GM21526 (cell line): ENCODE measurements at regions not wholly inside any gene's neighbourhood (a gene's known extent, or its start where the extent isn't known, plus 50 kb on each side); places are given as distances from the start of the nearest gene placed in this dataset.

Experiments used
- ATAC-seq: cut with Tn5 transposase; IDR thresholded peaks from one replicate; pipeline ENCODE4 v1.9.1; 2021; ENCODE audit warnings: moderate library complexity; ENCODE audit not compliant: unreplicated experiment, low FRiP score

DNA sequence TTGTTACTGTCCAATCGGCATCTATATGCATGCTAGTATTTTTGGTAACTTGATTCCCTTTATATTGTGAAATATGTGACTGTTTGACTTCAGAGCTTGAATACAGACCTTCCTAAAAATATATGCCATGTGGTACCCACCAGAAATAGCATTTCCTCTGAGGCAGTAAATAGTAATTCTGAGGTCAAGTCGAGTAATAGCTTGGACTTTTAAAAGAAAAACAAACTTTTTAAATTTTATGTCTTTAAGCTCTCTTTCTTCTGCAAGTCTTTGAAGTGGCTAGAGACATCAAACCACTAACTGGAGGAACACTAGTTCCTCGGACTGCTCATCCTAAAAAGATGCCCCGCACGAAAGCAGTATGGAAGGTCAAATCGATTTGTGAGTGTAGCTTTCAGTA lies 396.8 kb upstream of the SLC14A2 start:
- ATAC-seq = no peak

DNA sequence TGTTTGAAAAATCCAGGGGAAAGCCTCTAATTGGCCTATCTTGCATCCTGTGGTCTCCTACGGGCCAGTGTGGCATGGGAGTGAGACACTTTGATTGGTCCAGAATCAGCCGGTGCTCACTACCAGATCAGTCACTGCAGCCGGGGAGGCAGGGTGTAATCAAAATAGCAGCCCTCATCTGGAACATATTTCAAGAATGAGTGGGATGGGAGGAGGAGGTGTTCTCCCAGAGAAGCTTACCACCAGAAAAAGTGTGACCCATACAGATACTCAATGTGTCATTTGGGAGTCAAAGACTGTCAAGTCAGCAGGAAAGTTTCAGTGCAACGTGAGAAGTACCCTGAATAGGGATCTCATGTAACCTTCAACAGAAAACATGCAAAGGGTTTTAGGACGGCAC lies 393.9 kb upstream of the SLC14A2 start:
- ATAC-seq = no peak

DNA sequence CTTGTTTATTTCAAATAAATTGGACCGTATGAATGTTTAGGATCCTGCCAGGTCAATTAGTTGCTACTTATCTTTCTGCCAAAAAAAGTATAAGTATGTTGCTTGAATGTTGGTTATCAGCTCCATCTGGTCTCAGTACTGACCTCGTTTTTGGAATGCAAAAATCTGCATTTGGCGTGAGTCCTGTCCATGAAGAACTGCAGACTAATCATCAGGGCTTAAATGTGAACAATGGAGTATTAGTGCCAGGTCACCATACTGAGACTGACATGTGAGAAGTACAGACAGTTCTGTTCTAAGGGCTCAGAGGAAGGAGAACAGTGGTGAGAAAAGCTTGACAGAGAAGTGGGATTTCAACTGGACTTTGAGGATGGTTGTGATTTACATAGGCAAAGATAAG lies 393.1 kb upstream of the SLC14A2 start:
- ATAC-seq = no peak

DNA sequence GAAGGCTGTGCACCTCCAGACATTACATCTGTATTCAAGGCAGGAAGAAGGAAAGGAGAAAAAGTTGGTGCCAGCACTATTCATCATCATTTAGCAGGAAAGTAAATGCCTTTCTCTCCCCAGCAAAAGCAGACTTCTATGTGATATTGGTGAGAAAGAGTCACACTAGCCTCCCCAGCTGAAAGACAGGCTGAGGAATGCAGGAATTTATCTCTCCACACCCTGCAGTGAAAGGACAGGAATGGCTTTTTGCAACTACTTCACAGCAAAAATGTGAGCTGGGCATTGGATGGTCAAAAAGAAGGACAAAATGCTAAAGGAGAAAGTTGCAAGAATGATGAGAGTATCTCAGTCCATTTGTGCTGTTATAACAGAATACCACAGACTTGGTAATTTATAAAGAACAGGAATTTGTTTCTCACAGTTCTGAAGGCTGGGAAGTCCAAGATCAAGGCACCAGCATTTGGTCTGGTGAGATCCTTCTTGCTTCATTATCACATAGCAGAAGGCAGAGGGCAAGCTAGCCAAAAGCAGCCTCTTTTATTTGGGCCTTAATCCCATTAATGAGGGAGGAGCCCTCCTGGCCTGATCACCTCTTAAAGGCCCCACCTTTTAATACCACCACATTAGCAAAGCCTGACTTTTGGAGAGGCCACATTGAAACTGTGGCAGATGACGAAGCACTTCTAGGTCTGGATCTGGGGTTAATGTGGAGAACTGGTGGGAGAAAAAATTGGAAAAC lies 388.1 kb upstream of the SLC14A2 start:
- no peak for ATAC-seq

DNA sequence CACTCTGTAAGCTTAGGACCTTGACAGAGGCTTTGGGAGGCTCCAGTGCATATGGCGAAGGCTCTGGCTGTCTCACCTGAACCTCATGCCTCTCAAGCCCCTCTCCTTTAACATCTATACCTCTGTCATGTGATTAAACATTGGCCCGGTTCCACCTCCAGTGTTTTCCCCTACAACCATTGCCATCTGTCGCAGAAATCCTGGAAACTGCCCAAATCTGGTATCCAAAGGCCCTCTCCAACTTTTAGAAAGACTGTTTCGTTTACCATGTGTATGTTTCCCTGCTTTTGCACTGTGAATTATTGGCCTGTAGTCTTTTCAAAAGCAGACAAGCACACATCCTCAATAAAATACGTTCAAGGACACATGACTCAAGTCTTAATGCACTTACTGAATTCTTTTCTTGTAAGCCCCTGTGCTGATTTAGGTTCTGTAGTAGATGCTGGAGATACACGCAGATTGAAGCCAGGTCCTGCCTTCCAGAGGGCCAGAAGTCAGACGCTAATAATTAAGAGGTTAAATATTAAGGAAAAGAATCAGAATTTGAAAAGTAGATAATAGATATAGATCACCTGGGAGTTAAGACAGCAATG lies 386.4 kb upstream of the SLC14A2 start:
- ATAC-seq = no peak

DNA sequence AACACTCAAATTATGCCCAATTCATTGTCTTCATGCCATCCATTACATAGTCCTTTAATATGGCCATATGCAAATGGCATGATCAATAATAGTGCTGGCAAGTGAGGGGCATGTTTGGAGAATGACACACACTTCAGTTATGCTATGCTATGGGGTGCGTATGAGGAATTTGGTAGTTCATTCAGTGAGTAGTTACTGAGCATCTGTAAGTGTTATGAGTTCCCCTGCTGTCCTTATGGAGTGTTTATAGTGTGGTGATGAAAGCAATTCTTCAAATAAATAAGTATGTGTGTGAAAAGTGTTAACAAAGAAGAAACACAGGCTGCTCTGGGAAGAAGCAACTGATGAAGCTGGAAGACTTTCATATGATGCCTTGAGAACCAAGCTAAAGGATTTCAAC lies 383.7 kb upstream of the SLC14A2 start:
- ATAC-seq = no peak

DNA sequence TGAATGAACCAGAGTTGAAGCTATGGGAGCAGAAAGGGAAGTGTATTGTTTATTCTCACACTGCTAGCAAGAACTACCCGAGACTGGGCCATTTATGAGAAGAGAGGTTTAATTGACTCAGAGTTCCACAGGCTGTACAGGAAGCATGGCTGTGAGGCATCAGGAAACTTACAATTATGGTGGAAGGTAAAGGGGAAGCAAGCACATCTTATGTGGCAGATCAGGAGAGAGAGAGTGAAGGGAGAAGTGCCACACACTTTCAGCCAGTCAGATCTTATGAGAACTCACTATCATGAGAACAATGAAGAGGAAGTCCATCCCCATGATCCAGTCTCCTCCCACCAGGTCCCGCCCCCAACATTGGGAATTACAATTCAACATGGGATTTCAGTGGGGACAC lies 383.2 kb upstream of the SLC14A2 start:
- no peak for ATAC-seq

DNA sequence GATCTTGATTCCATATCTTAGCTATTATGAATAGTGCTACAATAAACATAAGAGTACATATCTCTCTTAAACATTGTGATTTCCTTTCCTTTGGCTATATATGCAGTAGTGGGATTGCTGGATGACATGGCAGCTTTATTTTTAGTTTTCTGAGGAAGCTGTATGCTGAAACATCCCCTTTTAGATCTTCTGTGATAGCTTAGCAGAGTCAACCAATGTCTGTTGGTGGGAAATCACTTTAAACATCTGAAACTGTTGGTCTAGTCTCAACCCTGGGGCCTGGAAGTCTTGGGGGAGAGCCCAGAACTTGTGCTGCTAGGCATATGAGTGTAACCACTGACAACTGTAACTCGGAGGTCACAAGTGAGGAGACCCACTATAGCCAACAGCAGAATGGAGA lies 378.6 kb upstream of the SLC14A2 start:
- ATAC-seq = no peak

DNA sequence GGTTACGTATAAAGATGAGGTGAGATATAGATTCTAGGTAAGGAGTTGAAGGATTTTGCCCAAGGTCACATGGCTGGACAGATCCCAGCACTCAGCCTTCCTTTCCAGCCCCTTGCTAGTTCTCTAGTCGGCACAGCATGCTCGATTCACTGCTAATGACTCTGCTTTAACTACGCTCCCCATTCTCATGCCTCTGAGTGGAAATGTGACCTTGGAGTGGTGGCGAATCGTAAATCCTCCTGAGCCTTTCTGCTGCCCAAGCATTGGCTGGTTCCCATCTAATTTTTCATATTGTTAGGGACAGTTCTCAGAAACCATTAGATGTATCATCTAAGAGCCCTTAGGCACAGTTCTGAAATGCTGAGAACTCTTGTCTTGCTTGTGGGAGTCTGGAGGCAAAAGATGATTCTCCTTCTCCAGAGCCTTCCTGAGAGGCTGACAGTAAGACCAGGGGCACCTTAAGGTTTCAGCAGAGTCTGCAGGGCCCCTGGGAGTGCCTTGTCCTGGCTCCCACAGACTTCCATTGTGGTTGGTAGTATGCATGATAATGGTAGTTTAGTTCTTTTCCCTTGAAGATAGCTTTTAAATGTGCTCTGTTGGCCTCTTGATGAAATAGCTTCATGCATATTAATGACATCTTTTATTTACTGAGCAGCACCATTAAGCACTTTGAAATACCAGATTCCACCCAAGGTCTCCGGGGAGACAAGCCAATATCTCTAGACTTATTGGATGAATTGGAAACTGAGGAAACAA lies 377.8 kb upstream of the SLC14A2 start:
- ATAC-seq = no peak

DNA sequence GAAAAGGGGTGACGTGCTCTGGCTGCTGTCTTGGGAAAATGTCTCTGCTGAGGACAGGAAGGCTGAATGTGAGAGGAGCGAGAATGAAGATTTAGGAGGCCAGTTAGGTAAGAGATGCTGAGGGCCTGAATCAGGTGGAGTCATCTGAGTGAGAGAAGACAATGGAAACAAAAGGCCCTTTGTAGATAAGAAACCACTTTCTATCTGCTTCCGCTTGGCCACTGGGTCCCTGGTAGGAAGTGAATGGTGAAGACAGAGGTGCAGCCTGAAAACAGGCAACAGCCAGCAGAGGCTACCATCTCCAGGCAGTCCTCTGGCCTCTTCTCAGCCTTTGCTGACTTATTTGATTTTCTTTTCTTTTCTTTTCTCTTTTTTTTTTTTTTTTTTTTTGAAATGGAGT lies 374.0 kb upstream of the SLC14A2 start:
- ATAC-seq = no peak

DNA sequence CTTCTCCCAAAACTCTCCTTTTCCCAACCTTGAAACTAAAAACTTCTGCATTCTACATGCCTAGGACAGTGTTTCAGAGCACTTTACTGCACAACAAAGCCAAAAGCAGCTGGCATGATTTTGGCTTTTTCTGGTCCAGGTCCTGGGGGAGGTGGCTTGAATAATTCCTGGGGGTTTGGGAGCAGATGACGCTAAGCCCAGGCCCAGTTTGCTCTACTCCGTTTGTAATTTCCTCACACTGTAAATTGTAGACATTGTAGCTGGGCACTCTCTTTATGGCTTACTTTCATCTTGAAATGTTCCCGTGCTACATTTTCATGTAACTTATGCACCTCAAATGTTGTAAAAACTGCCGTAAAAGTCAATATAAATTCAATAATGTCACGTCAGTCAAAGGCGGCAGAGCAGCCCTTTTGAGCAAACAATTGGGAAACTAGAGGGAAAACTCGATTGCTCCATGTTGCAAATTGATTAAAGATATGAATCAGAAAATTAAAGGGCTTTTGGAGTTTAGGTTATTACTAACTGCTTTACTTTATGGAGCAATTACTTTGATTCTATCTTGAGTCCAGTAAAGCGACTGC lies 373.2 kb upstream of the SLC14A2 start:
- no peak for ATAC-seq

DNA sequence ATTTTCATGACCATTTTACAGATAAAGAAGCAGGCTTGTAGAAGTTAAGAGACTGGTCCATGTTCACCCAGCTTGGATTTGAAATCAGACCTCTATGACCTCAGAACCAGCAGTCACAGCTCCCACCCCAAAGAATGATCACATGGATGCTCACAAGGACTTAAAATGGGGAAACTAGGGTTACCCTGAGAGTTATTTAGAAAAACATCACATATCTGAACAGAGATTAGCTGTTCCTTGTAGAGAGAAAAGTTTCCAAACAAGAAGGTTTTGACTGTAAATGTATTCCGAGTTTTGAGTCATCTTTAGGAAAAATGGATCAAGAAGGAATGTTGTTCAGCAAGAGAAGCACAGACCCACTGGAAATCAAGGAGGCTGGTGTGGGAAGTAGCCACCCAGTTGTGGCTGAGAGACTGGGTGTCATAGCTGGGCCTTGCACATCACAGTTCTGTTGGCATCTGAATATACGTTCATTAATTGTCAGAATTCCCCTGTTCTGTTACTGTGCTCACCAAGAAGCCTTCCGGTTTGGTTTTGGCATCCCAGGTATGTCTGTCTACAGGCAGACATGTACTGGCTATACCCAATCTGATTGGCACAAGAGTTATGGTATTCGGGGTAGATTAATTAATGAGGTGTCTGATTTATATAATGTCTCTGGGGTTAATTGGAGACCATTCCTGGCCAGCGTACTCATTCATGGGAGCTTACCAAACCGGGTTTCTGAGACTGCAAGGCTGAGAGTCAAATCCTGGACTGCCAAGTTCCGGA lies 371.8 kb upstream of the SLC14A2 start:
- ATAC-seq = no peak

DNA sequence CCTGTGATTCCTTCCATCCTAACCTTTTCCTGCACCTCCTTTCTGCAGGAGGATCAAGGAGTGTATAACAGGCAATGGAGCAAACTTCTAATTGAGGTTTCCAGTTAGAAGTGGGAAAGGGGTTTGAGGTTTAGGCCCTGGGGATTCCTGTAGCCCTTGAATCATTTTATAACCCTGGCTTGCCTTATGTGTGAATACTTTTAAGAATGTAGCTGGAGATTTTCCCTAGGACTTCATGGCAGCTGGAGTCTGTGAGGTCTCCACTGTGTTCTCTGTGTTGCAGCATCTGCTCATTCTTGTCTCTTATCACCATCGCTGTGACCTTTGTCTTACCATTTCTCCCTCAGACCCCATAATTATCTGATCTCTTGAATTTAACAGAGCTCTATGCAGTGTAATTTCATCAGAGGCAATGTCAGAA lies 370.2 kb upstream of the SLC14A2 start:
- no peak for ATAC-seq

DNA sequence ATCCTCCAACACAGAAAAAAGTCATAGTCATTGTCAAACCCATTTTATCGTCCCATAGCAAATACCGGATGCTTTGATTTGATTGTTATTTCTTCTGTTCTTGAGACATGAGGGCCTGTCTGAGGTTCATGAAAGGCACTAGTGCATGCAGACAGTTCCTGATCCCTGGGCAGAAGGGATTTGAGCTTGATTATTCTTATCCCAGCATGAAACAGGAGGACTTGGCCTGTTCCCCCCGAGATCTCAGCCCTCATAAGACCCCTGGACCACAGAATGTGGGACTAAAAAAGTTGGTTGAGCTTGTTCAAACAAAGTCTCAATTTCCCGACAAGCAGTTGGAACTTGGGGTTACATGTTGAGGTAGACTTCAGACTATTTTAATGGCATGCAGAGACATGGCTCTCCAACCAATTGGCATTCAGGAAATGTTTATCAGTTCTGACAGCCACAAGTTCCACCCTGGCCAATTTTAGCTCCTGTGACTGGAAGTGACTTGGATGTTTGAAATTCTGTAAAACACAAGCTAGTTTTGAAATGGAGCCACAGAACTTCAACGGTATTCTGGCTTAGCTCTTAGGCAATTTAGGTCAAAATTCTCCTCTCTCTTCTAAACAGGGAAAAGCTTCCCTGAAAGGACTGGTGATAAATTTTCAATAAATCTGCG lies 366.9 kb upstream of the SLC14A2 start:
- no peak for ATAC-seq

DNA sequence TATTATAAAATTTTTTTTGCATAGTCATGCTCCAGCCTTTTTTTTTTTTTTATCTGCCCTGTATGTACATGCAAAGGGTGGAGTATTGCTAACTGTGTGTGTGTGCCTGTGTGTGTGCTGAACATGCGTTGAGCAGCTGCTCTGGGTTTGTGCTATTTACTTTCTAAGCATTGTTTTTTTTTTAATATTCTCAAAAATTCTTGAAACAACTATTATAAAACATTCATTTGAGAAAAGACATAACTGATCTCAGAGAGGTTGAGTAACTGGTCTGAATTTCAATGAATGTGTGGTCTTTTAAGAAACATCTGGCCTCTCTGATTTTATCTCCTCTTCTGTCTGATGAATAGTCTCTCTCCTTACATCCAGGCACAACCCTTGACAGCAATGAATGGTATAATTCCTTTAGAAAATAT lies 366.0 kb upstream of the SLC14A2 start:
- no peak for ATAC-seq

DNA sequence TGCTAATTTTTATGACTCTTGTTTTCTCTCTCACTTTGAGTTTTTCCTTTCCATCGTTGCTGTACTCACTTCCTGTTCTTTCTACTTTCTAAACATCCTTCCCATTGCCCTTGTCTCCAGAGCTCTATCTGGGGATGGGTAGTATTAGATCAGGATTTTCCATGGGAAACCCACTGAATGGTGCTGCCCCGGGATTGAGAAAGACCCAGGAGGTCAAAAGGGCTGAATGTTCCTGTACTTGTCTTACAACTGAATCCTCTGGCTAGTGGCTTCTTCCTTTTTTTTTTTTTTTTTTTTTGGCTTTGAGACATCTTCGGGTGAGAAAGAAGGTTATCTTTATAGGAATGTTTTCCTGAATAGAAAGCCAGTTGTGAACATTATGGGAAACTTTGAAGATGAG lies 364.8 kb upstream of the SLC14A2 start:
- ATAC-seq = no peak

DNA sequence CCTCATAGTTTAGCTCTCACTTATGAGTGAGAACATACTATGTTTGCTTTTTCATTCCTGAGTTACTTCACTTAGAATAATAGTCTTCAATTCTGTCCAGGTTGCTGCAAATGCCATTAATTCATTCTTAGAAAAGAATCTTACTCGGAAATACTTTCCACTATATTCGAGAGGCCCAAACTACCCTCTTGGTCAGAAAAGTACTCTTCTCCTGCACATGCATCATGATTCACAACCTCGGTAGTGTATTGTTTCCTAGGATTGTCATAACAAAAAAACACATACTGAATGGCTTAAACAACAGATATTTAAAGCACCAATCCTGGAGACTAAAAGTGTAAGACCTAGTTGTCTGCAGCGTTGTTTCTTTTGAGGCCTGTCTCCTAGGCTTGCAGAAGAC lies 364.0 kb upstream of the SLC14A2 start:
- ATAC-seq = no peak

DNA sequence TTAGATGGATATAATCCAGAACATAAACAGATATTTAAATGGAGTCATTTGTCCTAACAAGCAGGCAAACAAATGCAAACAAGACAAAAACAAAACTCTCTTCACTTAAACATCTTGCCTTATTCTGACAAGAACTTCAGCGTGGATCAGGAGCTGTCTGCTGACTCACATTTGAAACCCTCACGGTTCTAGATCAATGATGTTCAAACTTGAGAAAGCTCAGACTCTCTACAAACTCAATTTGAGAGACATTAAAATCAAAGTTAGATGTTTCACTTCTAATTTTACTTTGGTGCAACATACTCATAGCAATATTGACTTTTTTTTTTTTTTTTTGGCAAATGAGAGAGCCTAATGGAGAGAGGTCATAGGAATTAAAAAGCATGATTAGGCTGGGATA lies 362.8 kb upstream of the SLC14A2 start:
- no peak for ATAC-seq

DNA sequence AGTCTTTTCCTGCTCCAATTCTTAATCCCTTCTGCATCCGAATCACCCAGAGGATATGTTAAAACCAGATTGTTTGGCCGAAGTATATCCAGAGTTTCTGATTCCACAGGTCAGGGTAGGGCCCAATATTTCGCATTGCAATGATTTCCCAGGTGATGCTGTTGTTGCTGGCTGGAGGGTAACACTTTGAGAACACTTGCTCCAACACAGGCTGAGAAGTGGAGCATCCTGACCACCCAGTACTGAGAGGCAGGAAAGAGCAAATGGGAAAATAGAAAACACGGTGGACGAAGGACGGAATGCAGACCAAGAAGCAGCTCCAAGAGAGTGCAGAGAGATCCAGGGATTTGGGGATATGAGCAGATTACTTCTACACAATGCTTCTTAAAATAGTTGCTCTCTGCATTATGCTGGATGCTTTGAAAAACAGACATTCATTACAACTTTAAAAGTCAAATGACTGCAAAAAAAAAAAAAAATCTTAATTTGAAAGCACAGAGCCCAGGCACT lies 362.2 kb upstream of the SLC14A2 start:
- ATAC-seq = no peak
